DND-41 (cell line): ENCODE measurements at regions not wholly inside any gene's neighbourhood (a gene's known extent, or its start where the extent isn't known, plus 50 kb on each side); places are given as distances from the start of the nearest gene placed in this dataset.

Experiments used
- CTCF ChIP-seq: IDR thresholded peaks from 2 replicates; pipeline ENCODE4 v1.5.1; 2012; ENCODE audit warnings: borderline replicate concordance, low read length, moderate library complexity, mild to moderate bottlenecking; ENCODE audit not compliant: poor library complexity, severe bottlenecking; ENCODE audit errors: extremely low read depth
- EZH2 ChIP-seq: IDR thresholded peaks from 3 replicates; pipeline ENCODE4 v1.6.1; 2012; ENCODE audit warnings: borderline replicate concordance, low read depth, mild to moderate bottlenecking, moderate library complexity, low read length, inconsistent platforms; ENCODE audit not compliant: severe bottlenecking

- no peak for TF ChIP-seq CTCF
- TF ChIP-seq EZH2 = no peak
These were observed 85.3 kb upstream of the CARD11 start for GRCh38 chr7:3128857-3129490.
